ENCODE measurements at regions not wholly inside any gene's neighbourhood (a gene's known extent, or its start where the extent isn't known, plus 50 kb on each side); places are given as distances from the start of the nearest gene placed in this dataset.

- H3K36me3 ChIP-seq, result no peaks in the 10 kb centered on the region
- no peaks in the 10 kb centered on the region for H3K27me3 ChIP-seq
- TF ChIP-seq, protein P1, sequence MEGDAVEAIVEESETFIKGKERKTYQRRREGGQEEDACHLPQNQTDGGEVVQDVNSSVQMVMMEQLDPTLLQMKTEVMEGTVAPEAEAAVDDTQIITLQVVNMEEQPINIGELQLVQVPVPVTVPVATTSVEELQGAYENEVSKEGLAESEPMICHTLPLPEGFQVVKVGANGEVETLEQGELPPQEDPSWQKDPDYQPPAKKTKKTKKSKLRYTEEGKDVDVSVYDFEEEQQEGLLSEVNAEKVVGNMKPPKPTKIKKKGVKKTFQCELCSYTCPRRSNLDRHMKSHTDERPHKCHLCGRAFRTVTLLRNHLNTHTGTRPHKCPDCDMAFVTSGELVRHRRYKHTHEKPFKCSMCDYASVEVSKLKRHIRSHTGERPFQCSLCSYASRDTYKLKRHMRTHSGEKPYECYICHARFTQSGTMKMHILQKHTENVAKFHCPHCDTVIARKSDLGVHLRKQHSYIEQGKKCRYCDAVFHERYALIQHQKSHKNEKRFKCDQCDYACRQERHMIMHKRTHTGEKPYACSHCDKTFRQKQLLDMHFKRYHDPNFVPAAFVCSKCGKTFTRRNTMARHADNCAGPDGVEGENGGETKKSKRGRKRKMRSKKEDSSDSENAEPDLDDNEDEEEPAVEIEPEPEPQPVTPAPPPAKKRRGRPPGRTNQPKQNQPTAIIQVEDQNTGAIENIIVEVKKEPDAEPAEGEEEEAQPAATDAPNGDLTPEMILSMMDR (IDR thresholded peaks at IDR 0.05), result no peak
- H3K9me3 ChIP-seq, result no peaks in the 10 kb centered on the region
- H3K4me1 ChIP-seq, result no peaks in the 10 kb centered on the region
- no peak for DNase-seq (ENCODE audit: low spot score)
- no peak overlapping the region for H3K4me3 ChIP-seq
- no peak overlapping the region for H3K27ac ChIP-seq
Observed at GRCh38 chr13:65562305-65562704, 1667.8 kb downstream of the PCDH9 start.

- Histone ChIP-seq H3K4me3 (no peak overlapping the region), H3K36me3 (no peaks in the 10 kb centered on the region), H3K9me3 (no peaks in the 10 kb centered on the region), H3K4me1 (no peaks in the 10 kb centered on the region), H3K27ac (no peak overlapping the region), H3K27me3 (no peaks in the 10 kb centered on the region)
- TF ChIP-seq, protein P1 (IDR thresholded peaks at IDR 0.05), result no peak
- no peak for DNase-seq (ENCODE audit: low spot score)
Observed at GRCh38 chr13:65560936-65561335, 1669.2 kb downstream of the PCDH9 start.

- Histone ChIP-seq H3K4me3 (no peak overlapping the region), H3K4me1 (no peaks in the 10 kb centered on the region), H3K27me3 (no peaks in the 10 kb centered on the region), H3K27ac (no peak overlapping the region), H3K36me3 (no peaks in the 10 kb centered on the region), H3K9me3 (peaks cover 0 to 4% of the 10 kb centered on the region in 2 donors)
- DNase-seq (ENCODE audit: low spot score), result no peak
- TF ChIP-seq, protein P1 (IDR thresholded peaks at IDR 0.05), result no peak
Observed at GRCh38 chr13:65555962-65556361, 1674.2 kb downstream of the PCDH9 start.

- H3K4me1 ChIP-seq, result no peaks in the 10 kb centered on the region
- H3K9me3 ChIP-seq, result peaks cover 0 to 4% of the 10 kb centered on the region in 2 donors
- DNase-seq (ENCODE audit: low spot score), result no peak
- H3K36me3 ChIP-seq, result no peaks in the 10 kb centered on the region
- no peak overlapping the region for H3K4me3 ChIP-seq
- no peak overlapping the region for H3K27ac ChIP-seq
- TF ChIP-seq, protein P1 (IDR thresholded peaks at IDR 0.05), result no peak
- H3K27me3 ChIP-seq, result no peaks in the 10 kb centered on the region
Observed at GRCh38 chr13:65553096-65553727, 1676.9 kb downstream of the PCDH9 start.

GRCh38 chr13:65551208-65551607 is 1678.9 kb downstream of the PCDH9 start:
- Histone ChIP-seq H3K27me3 (no peaks in the 10 kb centered on the region), H3K4me1 (no peaks in the 10 kb centered on the region), H3K4me3 (no peak overlapping the region), H3K27ac (no peak overlapping the region), H3K36me3 (no peaks in the 10 kb centered on the region), H3K9me3 (peaks cover 0 to 4% of the 10 kb centered on the region in 2 donors)
- DNase-seq (ENCODE audit: low spot score), result no peak
- TF ChIP-seq, protein P1 (IDR thresholded peaks at IDR 0.05), result no peak

DNA sequence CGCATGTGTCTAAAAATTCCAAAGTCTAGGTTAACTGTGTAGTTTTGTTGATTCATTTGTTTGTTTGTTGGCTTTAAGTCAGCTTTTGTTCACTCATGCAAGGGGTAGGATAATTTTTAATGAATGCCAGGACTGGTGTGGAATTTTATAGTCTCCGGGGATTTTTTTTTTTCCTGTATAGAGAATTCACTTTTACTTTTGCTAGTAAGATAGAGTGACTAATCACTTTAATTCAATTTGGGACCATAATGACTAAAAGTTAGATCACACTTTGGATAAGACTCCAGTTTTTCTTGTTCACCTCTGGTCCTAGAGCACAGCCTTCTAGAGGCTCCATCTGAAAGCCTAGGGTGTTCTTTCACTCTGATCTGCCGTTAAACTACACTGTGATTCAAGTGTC is 1690.0 kb downstream of the PCDH9 start:
- H3K9me3 ChIP-seq, result no peaks in the 10 kb centered on the region
- H3K36me3 ChIP-seq, result no peaks in the 10 kb centered on the region
- H3K27me3 ChIP-seq, result no peaks in the 10 kb centered on the region
- no peaks in the 10 kb centered on the region for H3K4me1 ChIP-seq
- no peak overlapping the region for H3K4me3 ChIP-seq
- H3K27ac ChIP-seq, result no peak overlapping the region
- TF ChIP-seq, protein P1 (IDR thresholded peaks at IDR 0.05), result no peak
- DNase-seq (ENCODE audit: low spot score), result no peak
